PFSK-1 (cell line): ENCODE measurements at regions not wholly inside any gene's neighbourhood (a gene's known extent, or its start where the extent isn't known, plus 50 kb on each side); places are given as distances from the start of the nearest gene placed in this dataset.

Experiments
- FOXP2 ChIP-seq: optimal IDR thresholded peaks from 2 replicates; pipeline ENCODE3; 2011; ENCODE audit warnings: borderline replicate concordance, control low read depth, inconsistent platforms; ENCODE audit not compliant: insufficient read depth; ENCODE audit errors: extremely low read length, extremely low read depth
- POLR2AphosphoS5 ChIP-seq: IDR thresholded peaks from 2 replicates; pipeline ENCODE4 v1.6.1; 2012; ENCODE audit warnings: low read depth, mild to moderate bottlenecking, control low read depth, low read length, moderate library complexity
- REST ChIP-seq, 2 experiments: IDR thresholded peaks; 2 replicates each; pipeline versions ENCODE4 v1.6.1 to v1.8.0; 2011 to 2012; ENCODE audit warnings: low read depth in 2 of 2, low read length in 2 of 2, control low read depth in 1 of 2, inconsistent platforms in 1 of 2, mild to moderate bottlenecking in 1 of 2, moderate library complexity in 1 of 2; ENCODE audit not compliant: insufficient read depth in 1 of 2
- SIN3A ChIP-seq: IDR thresholded peaks from 2 replicates; pipeline ENCODE4 v1.6.1; 2012; ENCODE audit warnings: mild to moderate bottlenecking, low read length, moderate library complexity, borderline replicate concordance; ENCODE audit not compliant: insufficient read depth
- TAF1 ChIP-seq: IDR thresholded peaks from 2 replicates; pipeline ENCODE4 v1.6.1; 2012; ENCODE audit warnings: low read length, control low read depth, borderline replicate concordance; ENCODE audit not compliant: insufficient read depth

GRCh38 chr4:174383783-174384182 is 100.1 kb downstream of the CEP44 start:
- TF ChIP-seq SIN3A (no peak), REST (IDR thresholded peaks at IDR 0.05; ENCODE audit: insufficient read depth in 1 of 2, low read depth in 2 of 2, low read length in 2 of 2) (no peak), FOXP2 (no peak), POLR2AphosphoS5 (no peak), TAF1 (no peak)
